GM12873 (cell line): ENCODE measurements at regions not wholly inside any gene's neighbourhood (a gene's known extent, or its start where the extent isn't known, plus 50 kb on each side); places are given as distances from the start of the nearest gene placed in this dataset.

Source experiments
- TF ChIP-seq, protein P1 (sequence below): IDR thresholded peaks from 2 replicates; pipeline ENCODE4 v1.5.1; 2012; ENCODE audit warnings: low read depth, mild to moderate bottlenecking, moderate library complexity, low read length, control low read depth; ENCODE audit not compliant: insufficient read depth; ENCODE audit errors: missing control alignments

DNA sequence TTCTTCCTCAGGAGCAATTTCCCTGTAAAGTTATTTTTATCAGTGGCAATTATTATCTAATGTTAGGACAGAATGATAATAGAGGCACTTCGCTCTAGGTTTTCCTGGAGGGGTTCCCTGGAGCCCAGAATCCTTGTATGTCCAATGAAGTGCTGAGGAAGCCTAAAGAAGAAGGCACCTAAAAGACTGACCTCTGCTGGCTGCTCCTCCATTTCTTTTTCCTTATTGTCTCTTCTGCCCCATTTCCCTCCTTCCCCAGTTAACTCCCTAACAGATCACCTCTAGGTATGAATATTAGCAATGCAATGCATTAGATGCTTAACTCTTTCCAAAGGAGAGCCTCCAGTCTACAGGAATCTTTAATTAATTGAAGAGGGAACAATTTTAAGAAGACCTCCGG is 985.4 kb downstream of the DIAPH3 start:
- TF ChIP-seq, protein P1, sequence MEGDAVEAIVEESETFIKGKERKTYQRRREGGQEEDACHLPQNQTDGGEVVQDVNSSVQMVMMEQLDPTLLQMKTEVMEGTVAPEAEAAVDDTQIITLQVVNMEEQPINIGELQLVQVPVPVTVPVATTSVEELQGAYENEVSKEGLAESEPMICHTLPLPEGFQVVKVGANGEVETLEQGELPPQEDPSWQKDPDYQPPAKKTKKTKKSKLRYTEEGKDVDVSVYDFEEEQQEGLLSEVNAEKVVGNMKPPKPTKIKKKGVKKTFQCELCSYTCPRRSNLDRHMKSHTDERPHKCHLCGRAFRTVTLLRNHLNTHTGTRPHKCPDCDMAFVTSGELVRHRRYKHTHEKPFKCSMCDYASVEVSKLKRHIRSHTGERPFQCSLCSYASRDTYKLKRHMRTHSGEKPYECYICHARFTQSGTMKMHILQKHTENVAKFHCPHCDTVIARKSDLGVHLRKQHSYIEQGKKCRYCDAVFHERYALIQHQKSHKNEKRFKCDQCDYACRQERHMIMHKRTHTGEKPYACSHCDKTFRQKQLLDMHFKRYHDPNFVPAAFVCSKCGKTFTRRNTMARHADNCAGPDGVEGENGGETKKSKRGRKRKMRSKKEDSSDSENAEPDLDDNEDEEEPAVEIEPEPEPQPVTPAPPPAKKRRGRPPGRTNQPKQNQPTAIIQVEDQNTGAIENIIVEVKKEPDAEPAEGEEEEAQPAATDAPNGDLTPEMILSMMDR = peak; percentile 5

DNA sequence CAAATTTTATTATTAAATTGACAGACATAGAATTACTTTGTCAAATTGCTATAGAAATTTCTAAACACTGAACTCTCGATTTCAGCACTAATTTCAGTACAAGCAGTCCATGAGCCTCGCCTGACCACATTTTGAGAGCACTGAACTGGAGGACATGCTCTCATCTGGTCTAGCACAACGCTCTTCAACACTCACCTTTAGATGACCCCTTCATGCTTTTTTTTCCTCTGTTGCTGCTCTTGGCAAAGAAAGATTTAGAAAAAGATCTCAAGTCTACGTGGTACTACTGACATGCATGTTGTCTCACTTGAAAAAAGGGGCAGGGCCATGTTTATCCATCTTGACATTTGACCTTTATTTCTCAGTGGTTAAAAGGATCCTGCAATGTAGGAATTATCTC is 981.5 kb downstream of the DIAPH3 start:
- TF ChIP-seq, protein P1 = no peak

DNA sequence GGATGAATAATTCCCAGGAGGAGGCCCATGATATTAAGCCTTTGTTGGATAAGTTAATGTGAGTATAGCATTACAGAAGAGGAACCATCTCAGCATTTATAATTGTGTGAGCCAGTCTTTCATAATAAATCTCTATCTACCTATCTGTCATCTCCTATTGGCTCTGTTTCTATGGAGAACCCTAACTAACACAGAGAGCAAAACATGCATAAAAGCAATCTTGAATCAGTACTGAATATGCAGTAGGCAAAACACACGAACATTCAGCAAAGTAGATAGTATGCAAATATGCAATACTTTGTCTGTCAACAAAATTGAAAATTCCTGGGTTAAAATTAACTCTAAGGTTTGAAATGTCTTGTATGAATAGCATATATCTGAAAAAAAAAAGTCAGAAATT is 966.3 kb downstream of the DIAPH3 start:
- TF ChIP-seq, protein P1 = no peak

DNA sequence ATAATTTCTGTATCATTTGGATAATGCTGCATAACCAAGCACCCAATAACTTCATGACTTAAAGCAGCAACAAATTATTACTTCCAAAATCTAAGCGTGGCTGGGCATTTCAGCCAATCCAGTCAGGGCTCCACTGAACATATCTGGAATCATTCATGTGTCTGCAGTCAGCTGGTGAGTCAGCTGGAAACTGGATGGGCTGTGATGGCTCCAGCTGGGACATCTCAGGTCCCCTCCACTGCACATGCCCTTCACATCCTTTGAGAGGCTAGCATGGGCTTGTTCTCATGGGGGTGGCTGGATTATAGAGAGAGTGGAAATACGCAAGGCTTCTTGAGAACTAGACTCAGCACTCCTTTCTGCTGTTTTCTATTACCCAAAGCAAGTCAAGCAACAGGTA is 961.9 kb downstream of the DIAPH3 start:
- TF ChIP-seq, protein P1 = no peak

DNA sequence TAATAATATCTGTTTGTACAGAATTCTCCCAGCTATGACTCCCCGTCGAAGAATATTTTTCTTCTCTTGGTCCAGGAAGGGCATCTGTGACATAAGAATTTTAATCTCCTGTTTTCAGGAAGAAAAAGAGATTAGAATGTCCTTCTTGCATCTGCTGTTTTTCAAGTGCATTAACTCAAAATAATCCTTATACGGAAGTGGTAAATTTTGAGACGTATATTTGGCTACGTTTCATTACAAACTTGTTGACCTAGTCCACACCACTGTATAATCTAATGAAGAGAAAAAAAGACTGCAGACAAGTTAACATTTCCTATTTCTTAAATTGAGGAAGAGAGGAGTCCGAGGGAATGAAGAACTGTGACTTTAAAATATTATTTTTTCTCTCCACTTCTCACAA is 959.9 kb downstream of the DIAPH3 start:
- TF ChIP-seq, protein P1 = no peak

DNA sequence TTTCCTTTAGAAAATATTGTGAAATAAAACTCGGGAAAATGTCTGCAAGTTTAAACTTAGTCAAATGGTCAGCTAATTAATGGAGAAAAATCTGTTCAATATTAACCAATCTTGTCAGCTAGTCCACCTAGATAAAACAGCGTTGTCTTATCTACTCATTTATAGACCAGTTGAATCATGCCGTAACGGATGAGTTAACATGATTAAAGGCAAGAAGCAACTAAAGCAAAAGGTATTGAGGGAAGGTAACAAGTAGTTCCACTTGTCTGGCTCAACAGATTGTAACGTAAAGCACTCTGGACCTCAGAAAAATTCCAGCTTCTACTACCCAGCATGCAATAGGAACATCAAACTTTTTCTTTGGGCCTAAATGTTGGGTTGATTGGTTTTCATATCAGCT is 958.2 kb downstream of the DIAPH3 start:
- TF ChIP-seq, protein P1 = no peak

DNA sequence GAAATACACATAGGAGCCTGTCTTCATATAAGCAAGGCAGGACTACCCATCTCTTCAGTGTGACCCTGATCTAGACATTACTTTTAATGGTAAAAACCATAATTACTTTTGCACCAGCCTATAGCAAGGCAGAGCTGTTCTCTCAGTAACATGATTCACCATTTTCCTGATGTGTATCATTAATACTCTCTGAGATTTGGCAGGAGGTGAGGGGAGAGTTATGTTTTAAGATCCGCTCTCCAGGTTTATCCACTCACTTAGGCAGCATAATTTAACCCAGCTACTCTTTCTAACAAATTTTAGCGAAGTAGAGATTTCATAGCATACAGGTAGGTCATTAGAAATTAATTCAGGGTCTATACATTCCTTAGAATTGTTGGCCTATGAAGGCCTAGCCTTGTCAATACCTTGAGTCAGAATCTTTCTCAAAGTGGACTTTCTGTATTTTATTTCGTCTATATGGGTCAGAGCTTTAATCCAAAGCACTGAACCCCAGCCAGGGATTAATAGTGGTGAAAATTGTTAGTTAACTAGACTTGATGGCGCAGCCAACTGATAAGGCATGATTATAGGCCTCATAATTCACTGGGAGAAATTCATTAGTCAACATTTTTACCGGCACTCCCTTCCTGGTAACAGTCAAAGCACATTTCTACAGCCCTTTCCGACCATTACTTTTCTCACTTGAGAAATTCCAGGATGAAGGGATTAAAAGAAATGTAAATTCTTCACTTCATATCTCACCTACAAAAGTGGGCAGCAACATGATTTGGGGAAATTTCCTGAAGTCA is 955.1 kb downstream of the DIAPH3 start:
- TF ChIP-seq, protein P1 = no peak
